Fibroblast of lung (primary cell): ENCODE measurements at regions not wholly inside any gene's neighbourhood (a gene's known extent, or its start where the extent isn't known, plus 50 kb on each side); places are given as distances from the start of the nearest gene placed in this dataset.

Source experiments
- DNase-seq, 2 donors: peaks; one replicate each; pipeline versions ENCODE4 v3.0.0 to v3.0.0-alpha.2; 2010; ENCODE audit warnings: low read depth in 2 of 2
- H2AFZ ChIP-seq: 2 replicates; pipeline ENCODE4 v1.5.1; 2012; ENCODE audit warnings: low read length, control low read depth, inconsistent platforms
- H3K27ac ChIP-seq: 2 replicates; pipeline ENCODE4 v1.5.1; 2011; ENCODE audit warnings: low read length, control low read depth; ENCODE audit not compliant: insufficient read depth
- H3K27me3 ChIP-seq: 2 replicates; pipeline ENCODE4 v1.5.1; 2011; ENCODE audit warnings: mild to moderate bottlenecking, low read length; ENCODE audit not compliant: control insufficient read depth, insufficient read depth
- H3K36me3 ChIP-seq: 2 replicates; pipeline ENCODE4 v1.5.1; 2011; ENCODE audit warnings: low read length; ENCODE audit not compliant: control insufficient read depth, insufficient read depth
- H3K4me1 ChIP-seq: 2 replicates; pipeline ENCODE4 v1.5.1; 2011; ENCODE audit warnings: low read length; ENCODE audit not compliant: control insufficient read depth, insufficient read depth; ENCODE audit errors: extremely low read depth
- H3K4me2 ChIP-seq: 2 replicates; pipeline ENCODE4 v1.5.1; 2011; ENCODE audit warnings: low read length, control low read depth; ENCODE audit not compliant: insufficient read depth; ENCODE audit errors: extremely low read depth
- H3K4me3 ChIP-seq, 4 experiments: fragments of 200-600 bp in 1 of 4; sonication (generic) in 1 of 4; replicated peaks in 1 of 4; 2 replicates each; pipeline ENCODE4 v1.5.1; 2011 to 2016; ENCODE audit warnings: low read length in 4 of 4, low read depth in 3 of 4, mild to moderate bottlenecking in 3 of 4, control low read depth in 2 of 4, inconsistent platforms in 1 of 4, mixed read lengths in 1 of 4; ENCODE audit not compliant: insufficient read depth in 1 of 4; ENCODE audit errors: control extremely low read depth in 1 of 4
- H3K79me2 ChIP-seq: 2 replicates; pipeline ENCODE4 v1.5.1; 2012; ENCODE audit warnings: mild to moderate bottlenecking, low read length, inconsistent platforms; ENCODE audit not compliant: control insufficient read depth, insufficient read depth
- H3K9ac ChIP-seq: 2 replicates; pipeline ENCODE4 v1.5.1; 2011; ENCODE audit warnings: mild to moderate bottlenecking, low read length, control low read depth; ENCODE audit not compliant: insufficient read depth
- H3K9me3 ChIP-seq: 2 replicates; pipeline ENCODE4 v1.5.1; 2012; ENCODE audit warnings: low read depth, low read length; ENCODE audit not compliant: control insufficient read depth, insufficient read depth
- H4K20me1 ChIP-seq: 2 replicates; pipeline ENCODE4 v1.5.1; 2011; ENCODE audit warnings: low read length; ENCODE audit not compliant: control insufficient read depth, insufficient read depth; ENCODE audit errors: extremely low read depth
- CTCF ChIP-seq, 2 donors: IDR thresholded peaks in 1 of 2; conservative IDR thresholded peaks in 1 of 2; 1 replicate in 1 of 2; 2 replicates in 1 of 2; pipeline ENCODE4 v1.5.1; 2011 to 2012; ENCODE audit warnings: low read length in 2 of 2, control low read depth in 1 of 2, inconsistent platforms in 1 of 2, low read depth in 1 of 2, mild to moderate bottlenecking in 1 of 2
- EZH2 ChIP-seq: IDR thresholded peaks from 2 replicates; pipeline ENCODE4 v1.5.1; 2012; ENCODE audit warnings: low read length, control low read depth, mild to moderate bottlenecking; ENCODE audit errors: missing control alignments

- H3K27me3 ChIP-seq, result no peaks in the 10 kb centered on the region
- no peaks in the 10 kb centered on the region for H3K4me1 ChIP-seq
- H4K20me1 ChIP-seq, result no peaks in the 10 kb centered on the region
- no peak overlapping the region for H3K27ac ChIP-seq
- TF ChIP-seq CTCF (conservative IDR thresholded peaks at IDR 0.05 in 1 of 2, IDR thresholded peaks at IDR 0.05 in 1 of 2; ENCODE audit: low read depth in 1 of 2, low read length in 2 of 2) (no peak), EZH2 (no peak)
- H3K4me2 ChIP-seq, result peak overlapping the region; percentile 27
- no peaks in the 10 kb centered on the region for H3K9me3 ChIP-seq
- H3K4me3 ChIP-seq, result no peak overlapping the region
- H3K36me3 ChIP-seq, result no peaks in the 10 kb centered on the region
- H3K9ac ChIP-seq, result no peak overlapping the region
- H2AFZ ChIP-seq, result no peak overlapping the region
- H3K79me2 ChIP-seq, result no peaks in the 10 kb centered on the region
- DNase-seq, result peak in 1 of 2 donors; percentile 65
Observed at GRCh38 chr5:67942421-67942820, 273.1 kb upstream of the PIK3R1 start.

- DNase-seq, result peak; percentile 58 to 75
- Histone ChIP-seq H3K27me3 (no peaks in the 10 kb centered on the region), H3K9ac (no peak overlapping the region), H3K9me3 (no peaks in the 10 kb centered on the region), H4K20me1 (no peaks in the 10 kb centered on the region), H3K4me2 (no peak overlapping the region), H2AFZ (no peak overlapping the region), H3K4me1 (no peaks in the 10 kb centered on the region), H3K36me3 (no peaks in the 10 kb centered on the region), H3K4me3 (no peak overlapping the region), H3K27ac (no peak overlapping the region), H3K79me2 (no peaks in the 10 kb centered on the region)
- TF ChIP-seq EZH2, result no peak
Observed at GRCh38 chr5:67941614-67942401, 273.7 kb upstream of the PIK3R1 start.

GRCh38 chr5:67935908-67936566 is 279.5 kb upstream of the PIK3R1 start:
- Histone ChIP-seq H3K27ac (no peak overlapping the region), H3K4me3 (no peak overlapping the region), H3K79me2 (no peaks in the 10 kb centered on the region), H4K20me1 (no peaks in the 10 kb centered on the region), H3K9me3 (no peaks in the 10 kb centered on the region), H3K36me3 (no peaks in the 10 kb centered on the region), H3K9ac (no peak overlapping the region), H3K27me3 (no peaks in the 10 kb centered on the region), H2AFZ (no peak overlapping the region), H3K4me1 (no peaks in the 10 kb centered on the region), H3K4me2 (no peak overlapping the region)
- TF ChIP-seq EZH2 (no peak), CTCF (conservative IDR thresholded peaks at IDR 0.05 in 1 of 2, IDR thresholded peaks at IDR 0.05 in 1 of 2; ENCODE audit: low read depth in 1 of 2, low read length in 2 of 2) (no peak)
- DNase-seq, result peak in 1 of 2 donors; percentile 11
